HG03196 (cell line): ENCODE measurements at regions not wholly inside any gene's neighbourhood (a gene's known extent, or its start where the extent isn't known, plus 50 kb on each side); places are given as distances from the start of the nearest gene placed in this dataset.

Source experiments
- ATAC-seq: cut with Tn5 transposase; IDR thresholded peaks from one replicate; pipeline ENCODE4 v1.9.1; 2021; ENCODE audit not compliant: unreplicated experiment

DNA sequence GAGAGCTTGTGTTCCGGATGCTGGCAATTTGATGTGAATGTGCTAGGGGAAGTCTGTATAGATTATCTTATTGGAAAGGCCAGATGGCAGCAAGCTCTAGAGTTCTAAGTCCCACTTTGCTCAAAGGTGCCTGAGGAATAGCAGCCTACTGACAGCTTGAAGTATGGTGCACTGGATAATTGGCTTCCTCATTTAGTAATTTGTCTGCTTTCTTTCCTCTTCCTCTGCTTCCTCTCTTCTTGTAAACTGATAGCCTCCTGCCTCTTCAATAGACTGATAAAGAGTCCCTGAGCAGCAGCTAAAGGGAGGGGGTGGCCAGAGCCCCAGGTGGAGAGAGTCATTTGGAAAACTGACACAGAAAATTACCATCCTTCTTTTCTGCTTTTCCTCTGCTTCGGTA, 177.3 kb downstream of the FGF1 start:
- ATAC-seq: no peak

DNA sequence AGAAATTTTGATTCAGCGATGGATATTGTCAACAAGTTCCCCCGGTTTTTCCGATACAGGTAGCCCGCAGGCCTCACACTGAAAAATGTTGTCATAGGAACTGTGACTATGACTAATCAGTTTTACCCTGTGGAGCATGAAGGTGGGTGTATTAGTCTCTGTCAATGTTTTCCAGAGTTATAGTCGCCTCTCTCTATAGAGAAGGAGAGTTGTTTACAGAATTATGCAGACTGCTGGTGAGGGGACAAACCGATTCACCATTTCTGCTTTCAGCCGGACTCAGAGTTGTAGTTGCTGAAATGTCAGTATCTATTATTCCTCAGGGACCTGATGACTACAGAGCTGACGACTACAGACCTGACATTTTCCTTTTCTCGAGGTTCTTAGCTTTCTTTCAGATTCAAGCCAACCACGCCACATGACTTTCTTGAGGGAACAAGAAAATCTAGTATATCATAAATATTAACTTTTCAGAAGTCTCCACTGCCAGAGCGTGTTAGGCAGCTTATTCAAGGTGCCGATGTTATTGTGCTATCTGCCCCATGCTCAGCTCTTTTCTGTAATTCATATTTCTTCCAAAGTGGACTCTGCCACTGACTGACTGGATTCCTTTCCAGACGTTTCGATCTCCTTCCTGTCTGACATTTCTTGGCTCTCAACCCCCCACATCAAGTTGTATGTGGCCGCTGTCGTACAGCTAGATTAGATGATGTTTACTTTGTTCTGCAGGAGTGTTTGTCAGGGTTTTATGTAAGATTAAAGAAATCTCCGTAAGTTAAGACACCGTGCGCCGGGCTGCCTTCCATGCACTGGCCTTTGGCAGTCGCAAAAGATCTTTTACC, 178.1 kb downstream of the FGF1 start:
- peak; percentile 65 for ATAC-seq

DNA sequence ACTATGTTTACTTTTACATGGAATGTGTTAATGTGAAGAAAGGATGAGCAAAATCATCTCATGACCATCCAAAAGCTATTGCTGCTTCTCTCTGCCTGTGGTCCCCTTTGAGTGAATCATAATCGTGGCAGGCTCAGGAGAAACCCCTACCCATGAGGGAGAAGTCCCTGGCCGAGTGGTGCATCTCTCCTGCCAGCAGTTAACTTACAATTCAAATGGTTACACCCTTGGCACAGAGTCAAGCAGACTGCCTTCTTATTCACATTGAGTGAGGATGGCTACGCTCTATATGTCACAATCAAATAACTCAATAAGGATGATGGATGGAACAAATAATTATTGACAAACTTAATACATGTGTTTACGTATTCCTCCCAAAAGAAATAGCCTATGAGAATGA, 179.1 kb downstream of the FGF1 start:
- ATAC-seq: no peak

DNA sequence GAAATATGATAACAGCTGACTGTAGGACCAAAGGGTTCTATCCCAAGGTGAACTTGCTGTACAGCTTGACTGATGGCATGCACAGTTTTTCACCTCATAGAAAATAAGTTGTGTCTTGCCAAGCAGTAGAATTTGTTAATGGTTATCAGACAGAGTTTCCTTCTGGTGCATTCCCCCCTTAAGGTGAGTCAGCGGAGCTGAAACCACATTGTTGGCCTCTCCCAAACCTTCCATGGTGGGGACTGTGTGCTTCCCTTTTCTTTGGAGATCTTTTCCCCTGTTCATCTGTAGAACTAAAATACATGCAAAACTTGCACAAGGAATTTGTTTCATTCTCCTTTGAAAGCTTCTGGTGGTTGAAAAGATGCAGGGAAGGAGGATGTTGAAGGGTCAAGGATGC, 179.8 kb downstream of the FGF1 start:
- ATAC-seq: peak; percentile 39

DNA sequence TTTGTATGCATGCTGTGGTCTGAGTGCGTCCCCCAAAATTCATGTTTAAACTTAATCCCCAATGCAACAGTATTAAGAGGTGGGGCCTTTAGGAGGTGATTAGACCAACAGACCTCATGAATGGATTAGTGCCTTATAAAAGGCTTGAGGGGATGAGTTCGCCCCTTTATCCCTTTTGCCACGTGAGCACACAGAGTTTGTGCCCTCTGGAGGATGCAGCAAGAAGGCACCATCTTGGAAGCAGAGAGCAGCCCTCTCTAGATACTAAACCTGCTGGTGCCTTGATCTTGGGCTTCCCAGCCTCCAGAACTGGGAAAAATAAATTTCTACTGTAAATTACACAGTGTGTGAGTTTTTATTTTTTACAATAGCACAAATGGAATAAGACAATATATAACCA, 177.1 kb upstream of the SPRY4 start:
- no peak for ATAC-seq

DNA sequence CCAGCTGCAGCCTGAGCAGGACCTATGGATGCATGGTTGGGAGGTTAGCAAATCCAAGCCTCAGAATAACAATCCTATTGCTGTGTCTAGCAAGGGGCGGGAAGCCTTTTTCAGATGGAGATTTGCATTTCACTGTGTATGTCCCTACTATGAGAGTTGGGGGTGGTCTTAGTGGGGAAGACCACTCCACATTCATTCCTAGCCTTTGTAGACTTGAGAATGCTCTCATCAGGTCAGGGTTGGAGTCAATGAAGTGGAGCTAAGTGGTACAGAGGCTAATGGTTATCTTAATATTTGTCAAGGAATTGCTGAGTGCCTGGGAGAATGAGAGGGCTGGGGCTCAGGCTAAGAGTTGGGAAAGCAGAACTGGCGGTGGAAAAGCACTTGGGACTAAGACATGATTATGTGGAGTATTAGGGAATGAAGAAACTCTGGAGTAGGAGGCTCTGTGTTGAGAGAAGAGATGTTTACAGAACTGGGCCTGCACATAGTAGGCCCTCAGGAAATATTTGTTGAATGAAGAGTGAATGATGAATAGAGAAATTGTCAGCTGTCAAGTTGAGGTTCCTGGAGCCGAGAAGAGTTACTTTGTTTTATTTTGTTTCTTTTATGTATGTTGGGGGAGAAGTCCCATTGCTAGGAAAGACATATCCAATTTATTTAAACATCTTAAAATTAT, 175.5 kb upstream of the SPRY4 start:
- ATAC-seq: no peak

DNA sequence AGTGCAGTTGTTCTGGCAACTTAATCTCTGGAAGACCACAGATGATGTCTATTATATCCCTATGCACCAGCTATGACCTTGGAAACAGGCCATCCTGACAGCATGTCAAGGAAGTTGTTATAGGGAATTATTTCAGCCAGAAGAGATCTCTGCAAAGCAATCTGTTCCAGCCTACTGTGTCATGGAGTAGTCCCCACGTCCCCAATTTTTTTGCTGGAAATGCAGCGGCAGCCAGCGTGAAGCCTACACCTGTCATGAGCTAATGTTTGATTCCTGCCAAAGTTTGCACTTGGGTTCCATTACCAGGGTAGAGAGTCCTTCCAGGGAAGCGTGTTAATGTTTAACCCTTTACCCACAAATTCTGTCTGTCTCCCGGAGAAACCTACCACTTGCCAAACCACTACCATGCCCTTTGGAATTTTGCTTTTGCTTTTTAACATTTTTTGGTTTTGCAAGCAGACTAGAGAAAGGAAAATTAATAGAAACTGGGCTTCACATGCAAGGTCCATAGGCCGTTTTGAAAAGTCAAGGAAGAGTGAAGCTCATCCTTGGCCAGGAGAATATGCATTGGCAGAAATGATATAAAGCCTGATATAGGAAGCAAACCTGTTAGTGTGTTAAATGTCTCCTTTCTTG, 174.9 kb upstream of the SPRY4 start:
- ATAC-seq: no peak

DNA sequence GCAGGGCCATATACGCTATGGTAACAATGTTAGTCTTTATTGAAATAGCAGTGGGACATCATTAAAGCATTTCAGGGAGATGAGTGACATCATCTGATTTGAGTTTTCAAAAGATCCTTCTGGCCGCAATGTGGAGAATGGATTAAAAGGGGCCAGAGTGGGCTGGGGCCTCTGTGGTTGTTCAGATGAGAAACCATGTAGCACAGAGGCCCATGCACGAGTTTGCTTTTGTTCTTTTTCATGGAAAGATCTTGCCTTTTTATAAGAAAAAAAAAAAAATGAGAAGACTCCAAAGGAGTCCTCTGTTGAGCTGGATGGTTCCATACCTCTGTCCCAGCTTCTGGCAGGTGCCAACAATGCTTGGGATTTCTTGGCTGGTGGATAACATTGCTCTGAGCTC, 173.5 kb upstream of the SPRY4 start:
- no peak for ATAC-seq

DNA sequence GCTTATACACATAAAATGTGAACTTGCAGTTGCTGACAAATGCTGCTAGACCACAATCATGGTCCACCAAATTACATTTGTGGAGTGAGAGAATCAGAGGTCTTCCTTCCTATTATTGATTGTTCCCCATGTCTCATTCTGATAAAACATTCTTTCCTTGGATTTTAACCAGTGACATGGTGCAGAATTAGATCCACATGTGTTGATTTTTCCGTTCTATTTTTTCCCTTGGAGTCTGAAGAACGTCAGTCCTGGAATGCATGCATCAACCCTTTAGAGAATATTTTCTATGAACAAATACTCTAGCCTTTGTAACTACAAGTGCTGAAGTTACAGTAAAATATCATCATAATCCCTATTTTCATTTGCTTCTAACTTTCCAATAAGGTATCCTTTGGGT, 170.7 kb upstream of the SPRY4 start:
- no peak for ATAC-seq

DNA sequence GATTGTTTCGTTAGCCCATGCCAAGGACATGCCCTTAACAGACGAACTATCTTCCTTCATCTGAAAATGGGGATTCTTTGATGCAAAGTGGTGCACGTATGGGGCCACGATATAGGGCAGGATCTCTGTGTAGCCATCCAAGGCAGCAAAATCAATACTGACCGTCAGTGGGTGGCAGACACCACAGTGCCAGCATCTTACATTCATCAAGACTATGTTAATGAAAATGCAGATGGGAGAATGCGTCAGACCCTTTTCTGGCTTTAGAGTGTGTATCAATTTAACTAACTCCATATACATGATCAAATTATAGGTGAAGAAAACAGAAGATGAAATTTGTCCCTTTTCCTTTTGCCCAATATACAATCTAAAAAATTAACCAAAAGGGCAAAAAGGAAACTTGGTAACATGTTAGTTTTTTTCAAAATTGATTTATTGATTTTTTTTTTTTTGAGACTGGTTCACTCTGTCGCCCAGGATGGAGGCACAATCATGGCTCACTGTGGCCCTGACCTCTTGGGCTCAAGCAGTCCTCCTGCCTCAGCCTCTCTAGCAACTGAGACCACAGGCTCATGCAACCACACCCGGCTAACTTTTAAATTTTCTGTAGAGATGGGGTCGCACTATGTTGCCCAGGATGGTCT, 169.2 kb upstream of the SPRY4 start:
- ATAC-seq: no peak

DNA sequence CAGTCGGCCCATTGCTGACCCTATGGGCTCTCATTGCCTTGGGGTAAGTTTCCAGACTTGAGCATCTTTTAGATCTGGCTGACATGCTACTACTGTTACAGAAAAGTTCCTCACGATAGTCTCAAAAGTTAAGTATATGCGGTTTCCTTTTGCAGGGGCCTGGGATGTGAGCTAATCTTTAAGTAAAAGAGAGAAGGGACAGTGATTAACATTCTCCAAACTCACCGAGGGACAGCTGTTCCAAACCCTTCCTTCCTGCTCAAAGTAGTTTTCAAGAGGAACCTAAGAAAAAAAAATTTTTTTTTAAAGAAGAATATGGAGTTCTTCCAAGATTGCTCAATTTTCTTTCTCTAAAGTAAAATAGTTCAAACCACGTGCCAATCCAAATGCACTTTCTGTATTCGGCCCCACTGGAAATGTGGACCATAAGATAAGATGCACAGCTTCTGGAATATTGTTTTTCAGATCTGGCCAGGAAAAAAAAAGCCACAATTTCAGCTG, 168.0 kb upstream of the SPRY4 start:
- no peak for ATAC-seq

DNA sequence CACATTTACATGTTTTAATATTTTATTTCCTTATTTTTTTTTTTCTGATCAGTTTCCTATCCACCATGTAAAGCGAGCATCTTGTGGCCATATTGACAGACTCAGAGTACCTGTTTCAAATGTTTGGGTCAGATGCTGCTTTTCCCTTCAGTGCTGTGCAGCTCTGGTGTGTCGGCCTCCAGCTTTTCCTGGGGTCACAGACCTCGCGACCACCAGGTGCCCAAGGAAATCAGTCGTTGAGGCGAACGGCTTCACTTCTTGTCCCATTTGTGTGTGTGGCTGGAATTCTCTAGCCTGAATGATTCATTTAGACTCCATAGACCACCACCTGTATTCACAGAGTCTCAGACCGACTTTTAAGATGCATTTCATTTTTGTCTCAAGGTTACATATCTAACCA, 166.9 kb upstream of the SPRY4 start:
- ATAC-seq: no peak

DNA sequence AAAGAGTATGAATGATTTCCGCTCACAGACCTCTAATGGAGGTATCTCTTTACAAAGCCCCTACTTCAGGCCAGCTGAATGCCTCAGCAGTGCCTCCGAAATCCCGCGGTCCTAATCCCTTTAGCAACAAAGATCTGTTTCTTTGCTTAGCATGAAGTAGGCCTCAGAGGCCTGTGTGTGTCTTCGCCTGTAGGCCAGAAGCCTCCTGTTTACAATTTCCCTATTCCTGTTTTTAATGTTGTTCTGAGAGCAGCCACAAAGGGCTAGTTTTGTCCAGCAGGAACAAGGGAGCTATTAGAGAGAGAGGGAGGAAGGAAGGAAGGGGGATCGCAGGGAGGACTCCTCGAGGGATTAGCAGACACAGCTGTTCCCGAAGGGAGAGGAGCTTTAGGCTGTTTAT, 166.4 kb upstream of the SPRY4 start:
- no peak for ATAC-seq

DNA sequence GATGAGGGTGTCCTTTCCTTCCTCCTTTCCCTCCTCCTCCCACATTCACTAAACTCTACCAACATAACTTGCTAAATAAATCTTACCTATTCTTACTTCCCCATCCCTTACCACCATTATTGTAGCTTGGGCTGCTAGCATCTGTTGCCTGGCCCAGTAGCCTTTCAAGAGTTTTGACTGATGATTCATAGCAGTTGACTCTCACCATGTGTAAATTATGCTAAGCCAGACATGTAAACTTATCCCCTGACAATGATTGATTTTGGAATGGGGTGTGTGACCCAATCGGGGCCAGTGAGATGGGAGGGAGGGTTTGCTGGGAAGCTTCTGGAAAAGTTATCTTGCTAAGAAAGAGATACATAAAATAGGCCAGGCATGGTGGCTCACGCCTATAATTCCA, 161.8 kb upstream of the SPRY4 start:
- ATAC-seq: no peak

DNA sequence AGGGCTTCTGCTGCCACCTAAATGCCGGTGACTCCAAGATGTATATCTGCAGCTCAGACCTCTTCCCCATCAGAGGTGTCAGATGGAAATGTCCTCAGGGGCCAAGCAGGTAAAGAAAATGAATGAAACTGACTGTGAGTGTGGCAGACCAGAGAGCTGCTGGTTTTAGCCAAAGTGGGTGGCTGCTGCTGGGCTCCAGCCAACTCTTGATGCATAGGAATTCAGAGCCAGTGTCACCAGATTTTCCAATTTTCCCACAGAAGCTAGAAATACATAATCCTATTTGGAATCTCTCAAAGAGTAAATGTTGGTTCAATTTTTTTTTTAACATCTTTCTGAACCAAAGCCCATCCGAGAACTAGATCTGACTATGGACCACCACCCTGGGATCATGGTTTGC, 161.2 kb upstream of the SPRY4 start:
- ATAC-seq: no peak

DNA sequence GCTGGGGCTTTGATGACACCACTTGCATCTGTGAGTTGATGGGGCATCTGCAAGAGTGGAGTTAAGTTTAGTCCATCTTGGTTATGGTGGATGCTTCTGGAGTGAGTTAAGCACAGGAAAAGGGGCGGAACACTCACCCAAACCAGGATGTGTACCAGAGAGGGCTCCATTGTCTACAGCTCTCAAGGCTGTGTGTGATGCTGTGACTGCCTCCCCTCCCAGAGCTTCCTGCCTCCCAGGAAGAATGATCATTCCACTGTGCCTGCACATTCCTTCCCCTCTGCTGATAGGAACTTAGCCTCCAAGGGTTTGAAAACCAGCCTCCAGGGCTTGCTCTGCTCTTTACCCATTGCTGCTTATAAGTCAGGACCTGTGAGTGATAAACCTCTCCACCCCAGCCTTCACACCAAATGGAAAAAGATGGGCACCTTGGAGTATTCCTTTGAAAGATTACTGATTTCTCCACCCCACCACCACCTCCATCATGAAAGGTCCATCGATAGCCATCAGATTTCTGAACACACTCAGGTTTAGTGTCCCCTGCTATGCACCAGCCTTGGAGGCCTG, 160.1 kb upstream of the SPRY4 start:
- no peak for ATAC-seq

DNA sequence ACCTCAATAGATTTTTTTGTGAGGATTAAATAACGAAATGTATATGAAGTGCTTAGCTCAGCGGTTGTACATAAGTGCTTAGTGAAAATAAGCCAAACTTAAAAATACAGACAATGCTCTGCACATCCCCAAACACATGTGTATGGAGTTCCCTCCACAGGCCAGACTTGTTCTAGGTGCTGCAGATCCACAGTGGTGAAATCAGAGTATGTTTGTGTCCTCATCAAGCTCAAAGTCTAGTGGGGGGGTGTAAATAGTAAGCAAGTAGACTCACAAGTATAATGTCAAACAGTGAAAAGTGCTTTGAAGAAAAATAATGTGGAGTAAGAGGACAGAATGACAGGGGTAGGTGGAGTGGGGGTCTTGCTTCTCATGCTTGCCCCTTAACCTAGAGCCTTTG, 157.4 kb upstream of the SPRY4 start:
- ATAC-seq: no peak

DNA sequence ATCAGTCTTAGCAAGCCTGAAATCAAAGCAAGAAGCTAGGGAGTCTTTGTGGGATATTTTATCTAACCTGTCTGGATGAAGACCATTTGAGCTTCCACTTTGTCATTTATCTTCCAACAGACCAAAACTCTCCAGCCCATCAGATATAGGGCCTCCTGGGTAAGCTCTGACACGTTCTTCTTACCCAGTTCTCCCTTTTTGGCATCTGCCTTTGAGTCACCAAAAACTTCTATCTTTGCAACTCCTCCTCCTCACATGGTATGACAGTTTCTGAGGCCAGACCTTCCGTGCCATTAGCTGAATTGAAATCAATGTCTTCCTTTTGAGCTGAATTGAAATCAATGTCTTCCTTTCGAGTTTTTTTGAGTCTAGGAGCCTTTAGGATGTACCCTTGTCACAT, 156.6 kb upstream of the SPRY4 start:
- ATAC-seq: no peak

DNA sequence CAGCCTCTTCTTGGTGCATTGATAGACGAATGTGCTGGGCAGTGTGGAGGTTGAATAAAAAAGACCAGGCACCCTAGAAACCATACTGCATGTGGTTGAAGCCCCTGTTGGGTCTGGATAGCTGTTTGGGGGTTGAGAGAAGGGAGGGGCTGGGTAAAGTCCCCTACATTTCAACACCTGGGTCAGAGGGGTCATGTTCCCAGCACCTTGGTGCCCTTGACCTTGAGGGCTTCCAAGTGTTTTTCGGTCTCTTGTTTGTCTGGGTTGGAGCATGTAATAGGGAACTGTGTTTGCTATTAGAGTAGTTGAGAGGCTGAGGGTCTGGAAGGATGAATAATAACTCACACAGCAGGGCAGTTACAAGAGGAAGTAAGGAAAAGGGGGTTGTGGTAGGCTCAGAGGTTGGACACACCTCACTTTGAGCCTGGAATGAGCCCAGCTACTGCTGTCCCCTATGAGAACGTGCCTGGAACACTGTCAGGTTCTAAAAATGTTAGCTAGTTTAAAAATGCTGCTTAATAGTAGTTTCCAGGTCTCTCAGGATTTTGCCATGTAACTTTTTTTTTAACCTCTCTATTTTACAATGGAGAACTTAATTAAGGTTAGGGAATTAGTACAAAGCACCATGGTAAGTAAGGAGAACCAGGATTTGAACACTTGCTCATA, 155.2 kb upstream of the SPRY4 start:
- ATAC-seq: no peak

DNA sequence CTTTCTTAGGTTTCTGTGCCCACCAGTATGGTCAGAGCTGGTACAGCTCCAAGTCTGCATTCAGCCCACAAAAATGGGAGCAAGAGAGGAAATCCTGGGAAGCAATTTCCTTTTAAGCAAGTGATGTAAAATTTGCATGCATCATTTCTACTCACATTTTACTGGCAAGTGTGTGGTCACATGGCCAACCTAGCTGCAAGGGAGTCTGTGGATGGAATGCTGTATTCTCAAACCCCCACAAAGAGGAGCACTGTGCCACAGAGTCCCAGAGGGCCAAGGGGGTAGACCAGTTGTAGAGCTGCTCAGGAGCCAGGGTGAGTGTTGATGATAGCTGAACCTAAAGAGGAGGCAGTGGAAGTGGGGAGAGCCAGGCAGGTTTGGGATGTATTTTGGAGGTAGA, 154.3 kb upstream of the SPRY4 start:
- no peak for ATAC-seq

DNA sequence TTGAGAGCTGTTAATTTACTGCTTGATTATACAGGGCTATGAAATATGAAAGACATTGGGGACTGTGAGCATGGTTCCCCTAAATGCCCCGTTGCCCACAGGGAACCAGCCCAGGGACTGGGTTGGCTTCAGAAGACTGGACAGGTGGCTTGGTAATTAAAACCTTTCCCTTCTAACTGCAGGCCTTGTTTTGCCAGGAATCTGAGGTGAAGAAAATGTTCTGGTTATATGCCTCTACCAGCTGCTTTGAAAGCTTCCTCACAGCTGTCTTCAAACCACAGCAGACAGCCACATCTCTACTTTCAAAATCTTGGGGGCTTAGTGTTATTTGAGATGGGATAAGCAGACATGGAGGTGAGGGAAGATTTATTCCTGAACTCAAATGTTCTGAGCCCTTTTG, 153.3 kb upstream of the SPRY4 start:
- ATAC-seq: no peak
